Mucosa of rectum (tissue), 2 donors: ENCODE measurements at regions not wholly inside any gene's neighbourhood (a gene's known extent, or its start where the extent isn't known, plus 50 kb on each side); places are given as distances from the start of the nearest gene placed in this dataset.

Experiments used
- H3K27ac ChIP-seq, 2 donors: one replicate each; pipeline ENCODE4 v1.7.0; 2013; ENCODE audit warnings: inconsistent platforms in 2 of 2, low read depth in 2 of 2, low read length in 2 of 2
- H3K27me3 ChIP-seq, 2 donors: one replicate each; pipeline ENCODE4 v1.7.0; 2013; ENCODE audit warnings: low read length in 2 of 2; ENCODE audit not compliant: control insufficient read depth in 2 of 2, insufficient read depth in 2 of 2
- H3K36me3 ChIP-seq, 2 donors: one replicate each; pipeline ENCODE4 v1.7.0; 2013; ENCODE audit warnings: low read length in 2 of 2; ENCODE audit not compliant: control insufficient read depth in 2 of 2, insufficient read depth in 2 of 2
- H3K4me1 ChIP-seq, 2 donors: one replicate each; pipeline ENCODE4 v1.7.0; 2013; ENCODE audit warnings: low read length in 2 of 2, mild to moderate bottlenecking in 1 of 2; ENCODE audit not compliant: control insufficient read depth in 2 of 2, insufficient read depth in 2 of 2
- H3K4me3 ChIP-seq, 2 donors: one replicate each; pipeline ENCODE4 v1.7.0; 2013; ENCODE audit warnings: low read length in 2 of 2
- H3K9ac ChIP-seq, 2 donors: one replicate each; pipeline ENCODE4 v1.7.0; 2013; ENCODE audit warnings: low read length in 2 of 2, low read depth in 1 of 2, mild to moderate bottlenecking in 1 of 2
- H3K9me3 ChIP-seq, 2 donors: one replicate each; pipeline ENCODE4 v1.7.0; 2013; ENCODE audit warnings: low read length in 2 of 2; ENCODE audit not compliant: control insufficient read depth in 2 of 2
- donor health status: healthy.
- donor health status: Normal muscosa, but diverticular disease.

GRCh38 chr9:107693625-107694326, 204.2 kb upstream of the KLF4 start:
- no peaks in the 10 kb centered on the region for H3K27me3 ChIP-seq
- peaks cover 0 to 2% of the 10 kb centered on the region in 2 donors for H3K9me3 ChIP-seq
- no peaks in the 10 kb centered on the region for H3K4me1 ChIP-seq
- H3K36me3 ChIP-seq, result no peaks in the 10 kb centered on the region
- no peak overlapping the region for H3K27ac ChIP-seq
- no peak overlapping the region for H3K4me3 ChIP-seq
- no peak overlapping the region for H3K9ac ChIP-seq

- no peak overlapping the region for H3K27ac ChIP-seq
- H3K4me3 ChIP-seq, result no peak overlapping the region
- H3K27me3 ChIP-seq, result no peaks in the 10 kb centered on the region
- peaks cover 0 to 2% of the 10 kb centered on the region in 2 donors for H3K9me3 ChIP-seq
- no peak overlapping the region for H3K9ac ChIP-seq
- H3K36me3 ChIP-seq, result no peaks in the 10 kb centered on the region
- no peaks in the 10 kb centered on the region for H3K4me1 ChIP-seq
These were observed 202.1 kb upstream of the KLF4 start for GRCh38 chr9:107691664-107692063.

- Histone ChIP-seq H3K36me3 (no peaks in the 10 kb centered on the region), H3K4me3 (no peak overlapping the region), H3K27me3 (no peaks in the 10 kb centered on the region), H3K9me3 (peaks cover 0 to 2% of the 10 kb centered on the region in 2 donors), H3K4me1 (no peaks in the 10 kb centered on the region), H3K9ac (no peak overlapping the region), H3K27ac (no peak overlapping the region)
These were observed 200.5 kb upstream of the KLF4 start for GRCh38 chr9:107690021-107690420.

- no peak overlapping the region for H3K4me3 ChIP-seq
- no peaks in the 10 kb centered on the region for H3K27me3 ChIP-seq
- H3K9ac ChIP-seq, result no peak overlapping the region
- peaks cover 0 to 2% of the 10 kb centered on the region in 2 donors for H3K9me3 ChIP-seq
- H3K27ac ChIP-seq, result no peak overlapping the region
- H3K4me1 ChIP-seq, result peaks cover 3 to 7% of the 10 kb centered on the region in 2 donors
- no peaks in the 10 kb centered on the region for H3K36me3 ChIP-seq
These were observed 199.2 kb upstream of the KLF4 start for GRCh38 chr9:107688728-107689127.

GRCh38 chr9:107685901-107686300, 196.3 kb upstream of the KLF4 start:
- H3K36me3 ChIP-seq, result no peaks in the 10 kb centered on the region
- peaks cover 8 to 19% of the 10 kb centered on the region in 2 donors for H3K4me1 ChIP-seq
- H3K9ac ChIP-seq, result no peak overlapping the region
- peaks cover 0 to 2% of the 10 kb centered on the region in 2 donors for H3K9me3 ChIP-seq
- H3K4me3 ChIP-seq, result no peak overlapping the region
- H3K27me3 ChIP-seq, result no peaks in the 10 kb centered on the region
- no peak overlapping the region for H3K27ac ChIP-seq

- peaks cover 0 to 2% of the 10 kb centered on the region in 2 donors for H3K9me3 ChIP-seq
- H3K4me3 ChIP-seq, result no peak overlapping the region
- H3K9ac ChIP-seq, result no peak overlapping the region
- no peak overlapping the region for H3K27ac ChIP-seq
- H3K27me3 ChIP-seq, result no peaks in the 10 kb centered on the region
- no peaks in the 10 kb centered on the region for H3K36me3 ChIP-seq
- peaks cover 8 to 19% of the 10 kb centered on the region in 2 donors for H3K4me1 ChIP-seq
These were observed 195.8 kb upstream of the KLF4 start for GRCh38 chr9:107685376-107685775.

GRCh38 chr9:107684224-107684623, 194.7 kb upstream of the KLF4 start:
- Histone ChIP-seq H3K4me3 (no peak overlapping the region), H3K4me1 (peaks cover 8 to 19% of the 10 kb centered on the region in 2 donors), H3K27ac (peak overlapping the region; percentile 72 to 81), H3K9ac (peak overlapping the region in 1 of 2 donors; percentile 18), H3K36me3 (no peaks in the 10 kb centered on the region), H3K27me3 (no peaks in the 10 kb centered on the region), H3K9me3 (peaks cover 0 to 2% of the 10 kb centered on the region in 2 donors)

- Histone ChIP-seq H3K4me3 (peak overlapping the region in 1 of 2 donors; percentile 9), H3K27ac (peak overlapping the region; percentile 78 to 81), H3K36me3 (no peaks in the 10 kb centered on the region), H3K9me3 (no peaks in the 10 kb centered on the region), H3K27me3 (no peaks in the 10 kb centered on the region), H3K9ac (peak overlapping the region in 1 of 2 donors; percentile 18), H3K4me1 (peaks cover 8 to 19% of the 10 kb centered on the region in 2 donors)
These were observed 194.0 kb upstream of the KLF4 start for GRCh38 chr9:107683566-107683965.

- H3K27me3 ChIP-seq, result no peaks in the 10 kb centered on the region
- no peak overlapping the region for H3K4me3 ChIP-seq
- no peaks in the 10 kb centered on the region for H3K9me3 ChIP-seq
- H3K36me3 ChIP-seq, result no peaks in the 10 kb centered on the region
- H3K4me1 ChIP-seq, result peaks cover 8 to 19% of the 10 kb centered on the region in 2 donors
- no peak overlapping the region for H3K27ac ChIP-seq
- no peak overlapping the region for H3K9ac ChIP-seq
These were observed 192.4 kb upstream of the KLF4 start for GRCh38 chr9:107681988-107682387.

- Histone ChIP-seq H3K4me1 (no peaks in the 10 kb centered on the region), H3K9me3 (no peaks in the 10 kb centered on the region), H3K9ac (no peak overlapping the region), H3K36me3 (no peaks in the 10 kb centered on the region), H3K27ac (no peak overlapping the region), H3K4me3 (no peak overlapping the region), H3K27me3 (no peaks in the 10 kb centered on the region)
These were observed 186.0 kb upstream of the KLF4 start for GRCh38 chr9:107675351-107676259.
